Spinal cord (tissue), 9 donors: ENCODE measurements at regions not wholly inside any gene's neighbourhood (a gene's known extent, or its start where the extent isn't known, plus 50 kb on each side); places are given as distances from the start of the nearest gene placed in this dataset.
"Not testable (repeated sequence)": the region's sequence is repeated elsewhere in the genome, so short reads cannot be mapped to it uniquely, and the experiment has no call there.

Experiments
- DNase-seq, 6 donors: peaks; one replicate each; pipeline versions ENCODE4 v3.0.0 to v3.0.0-alpha.2; 2013 to 2015; ENCODE audit warnings: low spot score in 6 of 6, low read depth in 4 of 6
- H3K27ac ChIP-seq: one replicate; pipeline ENCODE4 v1.5.1; 2013; ENCODE audit warnings: low read depth, low read length, control low read depth
- H3K27me3 ChIP-seq: one replicate; pipeline ENCODE4 v1.6.1; 2013; ENCODE audit warnings: low read length; ENCODE audit not compliant: control insufficient read depth, insufficient read depth
- H3K36me3 ChIP-seq: one replicate; pipeline ENCODE4 v1.6.1; 2013; ENCODE audit warnings: low read length; ENCODE audit not compliant: control insufficient read depth, insufficient read depth
- H3K4me1 ChIP-seq: one replicate; pipeline ENCODE4 v1.6.1; 2013; ENCODE audit warnings: low read length; ENCODE audit not compliant: control insufficient read depth, insufficient read depth
- H3K4me3 ChIP-seq: one replicate; pipeline ENCODE4 v1.5.1; 2013; ENCODE audit warnings: low read depth, low read length, control low read depth
- H3K9me3 ChIP-seq: one replicate; pipeline ENCODE4 v1.6.1; 2013; ENCODE audit warnings: low read length; ENCODE audit not compliant: control insufficient read depth, insufficient read depth
- WGBS: methylation state at CpG from one replicate; pipeline ENCODE4 v1.1.5; 2013; ENCODE audit warnings: missing lambda C conversion rate; ENCODE audit not compliant: insufficient coverage; 5-methylcytosine and 5-hydroxymethylcytosine counted together
- donor health status: healthy.

DNA sequence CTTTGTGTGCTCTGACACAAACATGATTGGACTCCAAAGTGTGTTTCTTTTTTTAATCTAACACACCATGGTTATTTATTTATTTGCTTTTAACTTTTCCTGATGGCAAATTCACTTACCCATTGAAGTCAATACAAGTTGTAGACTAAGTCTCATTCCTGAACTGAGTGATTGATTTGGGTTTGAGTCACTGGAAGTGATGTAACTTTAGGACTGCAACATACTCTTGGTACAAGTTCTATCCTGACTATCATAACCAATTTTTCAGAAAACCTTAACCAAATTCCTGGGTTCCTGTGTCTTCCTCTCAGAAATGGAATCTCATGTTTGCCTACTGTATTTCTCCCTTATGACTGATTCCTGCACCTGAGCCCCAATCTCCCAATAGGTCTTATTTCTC lies 590.0 kb upstream of the ROBO1 start:
- Histone ChIP-seq H3K27ac (no peak overlapping the region), H3K27me3 (no peaks in the 10 kb centered on the region), H3K9me3 (no peaks in the 10 kb centered on the region), H3K4me3 (no peak overlapping the region), H3K4me1 (no peaks in the 10 kb centered on the region), H3K36me3 (no peaks in the 10 kb centered on the region)
- no peak for DNase-seq

DNA sequence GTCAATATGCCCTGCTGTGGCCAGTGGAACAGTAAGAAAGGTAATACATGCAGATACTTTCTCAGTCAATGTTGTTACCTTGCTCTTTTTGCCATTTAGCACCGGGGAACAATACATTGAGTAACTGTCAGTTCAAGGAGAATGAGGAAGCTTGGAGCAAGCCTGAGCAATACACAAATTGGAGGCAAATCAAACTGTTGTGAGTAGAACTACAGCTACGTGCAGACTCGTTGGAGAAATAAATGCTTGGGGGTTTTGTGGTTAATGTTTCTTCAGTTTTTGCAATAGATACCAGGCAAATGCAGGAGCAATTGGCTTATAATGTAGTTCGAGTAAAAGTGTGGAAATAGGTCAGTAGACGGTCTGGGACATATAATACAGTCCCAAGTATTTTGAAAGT lies 587.3 kb upstream of the ROBO1 start:
- no peaks in the 10 kb centered on the region for H3K27me3 ChIP-seq
- no peaks in the 10 kb centered on the region for H3K9me3 ChIP-seq
- H3K36me3 ChIP-seq = no peaks in the 10 kb centered on the region
- no peak overlapping the region for H3K27ac ChIP-seq
- no peak overlapping the region for H3K4me3 ChIP-seq
- H3K4me1 ChIP-seq = no peaks in the 10 kb centered on the region
- WGBS = 82% methylated on average over 5 of the region's 5 CpGs
- no peak for DNase-seq

DNA sequence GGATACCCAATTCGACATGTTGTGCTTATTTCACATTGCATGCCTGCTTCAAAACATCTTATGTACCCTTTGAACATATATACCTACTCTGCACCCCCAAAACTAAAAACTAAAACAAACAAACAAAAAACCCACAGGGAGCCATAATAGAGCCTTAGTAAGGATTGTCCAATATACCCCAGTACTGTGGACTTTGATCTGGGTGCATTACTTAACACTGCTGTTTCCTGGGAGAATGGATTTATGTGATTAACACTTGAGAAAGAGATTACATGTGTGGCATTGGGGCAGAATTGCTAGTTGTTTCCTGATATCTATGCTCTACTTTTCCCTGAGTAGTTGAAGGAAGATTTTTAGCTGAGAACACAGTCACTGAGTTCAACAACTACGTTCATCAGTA lies 583.4 kb upstream of the ROBO1 start:
- no CpG with 5 or more reads among the region's 2 CpGs for WGBS
- Histone ChIP-seq H3K27ac (no peak overlapping the region), H3K9me3 (no peaks in the 10 kb centered on the region), H3K27me3 (no peaks in the 10 kb centered on the region), H3K4me1 (no peaks in the 10 kb centered on the region), H3K36me3 (no peaks in the 10 kb centered on the region), H3K4me3 (no peak overlapping the region)
- DNase-seq = no peak

- Histone ChIP-seq H3K4me3 (no peak overlapping the region), H3K4me1 (no peaks in the 10 kb centered on the region), H3K36me3 (no peaks in the 10 kb centered on the region), H3K9me3 (no peaks in the 10 kb centered on the region), H3K27ac (no peak overlapping the region), H3K27me3 (no peaks in the 10 kb centered on the region)
- WGBS = 100% methylated on average over 1 of the region's 4 CpGs
- DNase-seq = no peak
These were observed 583.0 kb upstream of the ROBO1 start for GRCh38 chr3:80350771-80351170.

- H3K27me3 ChIP-seq = no peaks in the 10 kb centered on the region
- WGBS = 94% methylated on average over 4 of the region's 4 CpGs
- H3K4me3 ChIP-seq = no peak overlapping the region
- H3K36me3 ChIP-seq = no peaks in the 10 kb centered on the region
- no peak overlapping the region for H3K27ac ChIP-seq
- no peaks in the 10 kb centered on the region for H3K9me3 ChIP-seq
- DNase-seq = no peak
- no peaks in the 10 kb centered on the region for H3K4me1 ChIP-seq
These were observed 570.6 kb upstream of the ROBO1 start for GRCh38 chr3:80338366-80338765.

DNA sequence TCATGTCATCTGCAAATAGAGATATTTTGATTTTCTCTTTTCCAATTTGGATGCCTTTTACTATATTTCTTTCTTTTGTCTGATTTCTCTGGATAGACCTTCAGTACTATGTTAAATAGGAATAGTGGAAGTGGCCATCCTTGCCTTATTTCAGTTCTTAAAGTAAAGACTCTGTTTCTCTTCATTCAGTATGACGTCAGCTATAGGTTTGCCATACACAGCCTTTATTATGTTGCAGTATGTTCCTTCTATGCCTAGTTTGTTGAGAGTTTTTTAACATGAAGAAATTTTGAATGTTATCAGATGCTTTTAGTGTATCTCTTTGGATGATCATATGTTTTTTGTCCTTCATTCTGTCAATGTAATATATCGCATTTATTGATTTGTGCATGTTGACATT lies 566.7 kb upstream of the ROBO1 start:
- Histone ChIP-seq H3K36me3 (no peaks in the 10 kb centered on the region), H3K4me3 (no peak overlapping the region), H3K27me3 (no peaks in the 10 kb centered on the region), H3K9me3 (no peaks in the 10 kb centered on the region), H3K27ac (no peak overlapping the region), H3K4me1 (no peaks in the 10 kb centered on the region)
- no CpG with 5 or more reads among the region's 2 CpGs for whole genome bisulfite sequencing
- no peak for DNase-seq

DNA sequence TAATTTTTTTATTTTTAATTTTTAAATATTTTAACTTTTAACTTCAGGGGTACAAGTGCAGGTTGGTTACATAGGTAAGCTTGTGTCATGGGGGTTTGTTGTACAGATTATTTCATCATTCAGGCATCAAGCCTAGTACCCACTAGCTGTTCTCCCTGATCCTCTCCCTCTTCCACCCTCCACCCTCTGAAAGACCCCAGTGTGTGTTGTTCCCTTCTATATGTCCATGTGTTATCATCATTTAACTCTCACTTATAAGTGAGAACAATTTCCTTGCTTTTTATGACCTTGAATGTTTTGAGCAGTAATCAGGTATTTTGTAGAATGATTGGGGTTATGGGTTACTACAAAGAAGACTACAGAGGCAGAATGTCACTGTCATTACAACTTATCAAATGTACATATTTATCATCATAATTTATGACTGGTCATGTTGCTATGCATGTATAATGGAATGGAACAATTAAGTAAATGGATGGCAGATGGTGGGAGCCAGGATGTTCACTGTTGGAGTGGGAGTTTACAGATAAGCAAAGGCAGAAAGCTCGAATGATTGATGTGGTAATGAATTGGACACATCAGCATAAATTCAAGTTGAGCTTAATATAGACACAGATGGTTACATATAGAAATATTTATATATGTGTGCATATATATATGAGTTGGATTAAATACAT lies 563.8 kb upstream of the ROBO1 start:
- no peak overlapping the region for H3K4me3 ChIP-seq
- no CpG with 5 or more reads among the region's 1 CpG for WGBS
- DNase-seq = peak in 1 of 6 donors; percentile 3
- H3K4me1 ChIP-seq = no peaks in the 10 kb centered on the region
- no peaks in the 10 kb centered on the region for H3K9me3 ChIP-seq
- no peaks in the 10 kb centered on the region for H3K27me3 ChIP-seq
- H3K27ac ChIP-seq = no peak overlapping the region
- no peaks in the 10 kb centered on the region for H3K36me3 ChIP-seq

DNA sequence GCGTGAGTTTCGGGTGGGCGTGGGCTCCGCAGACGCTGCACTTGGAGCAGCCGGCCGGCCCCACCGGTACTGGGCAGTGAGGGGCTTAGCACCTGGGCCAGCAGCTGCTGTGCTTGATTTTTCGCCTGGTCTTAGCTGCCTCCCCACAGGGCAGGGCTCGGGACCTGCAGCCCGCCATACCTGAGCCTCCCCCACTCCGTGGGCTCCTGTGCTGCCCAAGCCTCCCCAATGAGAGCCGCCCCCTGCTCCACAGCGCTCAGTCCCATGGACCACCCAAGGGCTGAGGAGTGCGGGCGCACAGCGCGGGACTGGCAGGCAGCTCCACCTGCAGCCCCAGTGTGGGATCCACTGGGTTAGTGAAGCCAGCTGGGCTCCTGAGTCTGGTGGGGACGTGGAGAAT lies 546.7 kb upstream of the ROBO1 start:
- not testable (repeated sequence) for H3K4me3 ChIP-seq, H3K9me3 ChIP-seq, DNase-seq, H3K27ac ChIP-seq, H3K27me3 ChIP-seq, H3K4me1 ChIP-seq, H3K36me3 ChIP-seq
- WGBS = 99% methylated on average over 18 of the region's 19 CpGs

DNA sequence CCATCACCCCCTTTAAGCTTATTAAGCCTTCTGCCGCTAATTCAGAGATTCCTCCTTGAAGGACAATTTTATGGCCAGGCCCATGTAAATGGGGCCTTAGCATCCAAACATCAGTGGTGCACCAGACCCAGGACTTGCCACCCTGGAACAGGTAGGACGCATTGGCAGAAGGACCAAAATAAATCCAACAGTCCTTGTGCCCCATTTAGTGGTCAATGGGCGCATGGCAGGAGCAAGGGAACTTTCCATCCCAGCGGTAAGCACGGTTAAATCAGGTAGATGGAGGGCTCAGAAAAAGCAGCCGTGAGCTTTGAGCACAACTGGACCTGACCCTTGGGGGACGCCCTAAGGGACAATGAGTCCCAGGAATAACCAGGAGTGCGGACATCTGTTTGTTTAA lies 540.8 kb upstream of the ROBO1 start:
- H3K27ac ChIP-seq = no peak overlapping the region
- DNase-seq = no peak
- 93% methylated on average over 8 of the region's 8 CpGs for WGBS
- H3K4me1 ChIP-seq = no peaks in the 10 kb centered on the region
- no peaks in the 10 kb centered on the region for H3K9me3 ChIP-seq
- H3K36me3 ChIP-seq = no peaks in the 10 kb centered on the region
- H3K4me3 ChIP-seq = no peak overlapping the region
- H3K27me3 ChIP-seq = no peaks in the 10 kb centered on the region

- H3K4me1 ChIP-seq = no peaks in the 10 kb centered on the region
- no peaks in the 10 kb centered on the region for H3K36me3 ChIP-seq
- 95% methylated on average over 8 of the region's 8 CpGs for WGBS
- H3K27ac ChIP-seq = no peak overlapping the region
- no peak for DNase-seq
- no peaks in the 10 kb centered on the region for H3K9me3 ChIP-seq
- no peak overlapping the region for H3K4me3 ChIP-seq
- no peaks in the 10 kb centered on the region for H3K27me3 ChIP-seq
These were observed 540.0 kb upstream of the ROBO1 start for GRCh38 chr3:80307844-80308243.
